DND-41 (cell line): ENCODE measurements at regions not wholly inside any gene's neighbourhood (a gene's known extent, or its start where the extent isn't known, plus 50 kb on each side); places are given as distances from the start of the nearest gene placed in this dataset.

Experiments
- ATAC-seq: fragments of 200-7000 bp; cut with Tn5 transposase; 3 replicates; pipeline ENCODE4 v1.9.1; 2021; ENCODE audit warnings: low read depth; ENCODE audit not compliant: insufficient read depth
- DNase-seq: peaks from one replicate; pipeline ENCODE4 v3.0.0-alpha.2; 2020
- H2AFZ ChIP-seq: 2 replicates; pipeline ENCODE4 v1.6.0; 2012; ENCODE audit warnings: low read depth, low read length
- H3K27ac ChIP-seq: 2 replicates; pipeline ENCODE4 v1.5.1; 2012; ENCODE audit warnings: low read length, inconsistent platforms
- H3K27me3 ChIP-seq: fragments of 200-600 bp; sonication (generic); 2 replicates; pipeline ENCODE4 v1.6.0; 2012; ENCODE audit warnings: low read length, mild to moderate bottlenecking, inconsistent platforms; ENCODE audit not compliant: insufficient read depth, poor library complexity
- H3K36me3 ChIP-seq: 2 replicates; pipeline ENCODE4 v1.5.1; 2012; ENCODE audit warnings: low read length, inconsistent platforms; ENCODE audit not compliant: insufficient read depth
- H3K4me1 ChIP-seq: 2 replicates; pipeline ENCODE4 v1.5.1; 2012; ENCODE audit warnings: mild to moderate bottlenecking, low read length; ENCODE audit not compliant: insufficient read depth
- H3K4me2 ChIP-seq: 2 replicates; pipeline ENCODE4 v1.6.0; 2012; ENCODE audit warnings: mild to moderate bottlenecking, moderate library complexity, low read length, inconsistent platforms; ENCODE audit not compliant: insufficient read depth
- H3K4me3 ChIP-seq, 2 experiments: fragments of 200-600 bp in 1 of 2; shearing (Covaris generic) in 1 of 2; 2 replicates each; pipeline ENCODE4 v1.5.1; 2012 to 2016; ENCODE audit warnings: inconsistent platforms in 2 of 2, low read length in 2 of 2, mild to moderate bottlenecking in 2 of 2, low read depth in 1 of 2, moderate library complexity in 1 of 2
- H3K79me2 ChIP-seq: 2 replicates; pipeline ENCODE4 v1.6.0; 2012; ENCODE audit warnings: low read length, inconsistent platforms; ENCODE audit not compliant: insufficient read depth
- H3K9ac ChIP-seq: 2 replicates; pipeline ENCODE4 v1.6.0; 2012; ENCODE audit warnings: low read depth, mild to moderate bottlenecking, inconsistent platforms, low read length, moderate library complexity
- H3K9me3 ChIP-seq: 2 replicates; pipeline ENCODE4 v1.5.1; 2012; ENCODE audit warnings: low read length, moderate library complexity, mild to moderate bottlenecking, inconsistent platforms; ENCODE audit not compliant: insufficient read depth, severe bottlenecking
- H4K20me1 ChIP-seq: 2 replicates; pipeline ENCODE4 v1.6.0; 2012; ENCODE audit warnings: low read length; ENCODE audit not compliant: insufficient read depth
- CTCF ChIP-seq: IDR thresholded peaks from 2 replicates; pipeline ENCODE4 v1.5.1; 2012; ENCODE audit warnings: borderline replicate concordance, low read length, moderate library complexity, mild to moderate bottlenecking; ENCODE audit not compliant: poor library complexity, severe bottlenecking; ENCODE audit errors: extremely low read depth
- EZH2 ChIP-seq: IDR thresholded peaks from 3 replicates; pipeline ENCODE4 v1.6.1; 2012; ENCODE audit warnings: borderline replicate concordance, low read depth, mild to moderate bottlenecking, moderate library complexity, low read length, inconsistent platforms; ENCODE audit not compliant: severe bottlenecking

- no peak for TF ChIP-seq EZH2
- TF ChIP-seq CTCF, result no peak
- H2AFZ ChIP-seq, result no peak overlapping the region
- DNase-seq (peak; percentile 21), ATAC-seq (peak; percentile 83)
- H4K20me1 ChIP-seq, result no peaks in the 10 kb centered on the region
- no peaks in the 10 kb centered on the region for H3K27me3 ChIP-seq
- no peaks in the 10 kb centered on the region for H3K79me2 ChIP-seq
- H3K36me3 ChIP-seq, result no peaks in the 10 kb centered on the region
- H3K9me3 ChIP-seq, result no peaks in the 10 kb centered on the region
- no peak overlapping the region for H3K4me3 ChIP-seq
- peaks cover 8% of the 10 kb centered on the region; the same call in 1 of the 2 replicates for H3K4me1 ChIP-seq
- H3K4me2 ChIP-seq, result no peak overlapping the region
- H3K27ac ChIP-seq, result no peak overlapping the region
- no peak overlapping the region for H3K9ac ChIP-seq
Observed at GRCh38 chr2:176852667-176853066, 359.9 kb upstream of the HNRNPA3 start.

- no peaks in the 10 kb centered on the region for H3K36me3 ChIP-seq
- H2AFZ ChIP-seq, result no peak overlapping the region
- DNase-seq (no peak), ATAC-seq (no peak)
- H3K4me1 ChIP-seq, result peaks cover 8% of the 10 kb centered on the region; the same call in 1 of the 2 replicates
- no peak overlapping the region for H3K4me2 ChIP-seq
- no peaks in the 10 kb centered on the region for H3K27me3 ChIP-seq
- H3K9me3 ChIP-seq, result no peaks in the 10 kb centered on the region
- H3K9ac ChIP-seq, result no peak overlapping the region
- H3K4me3 ChIP-seq, result no peak overlapping the region
- H4K20me1 ChIP-seq, result no peaks in the 10 kb centered on the region
- H3K79me2 ChIP-seq, result no peaks in the 10 kb centered on the region
- H3K27ac ChIP-seq, result no peak overlapping the region
- TF ChIP-seq EZH2, result no peak
Observed at GRCh38 chr2:176854062-176854461, 358.5 kb upstream of the HNRNPA3 start.

- no peak for DNase-seq
- Histone ChIP-seq H3K4me1 (peaks cover 8% of the 10 kb centered on the region; the same call in 1 of the 2 replicates), H3K27ac (no peak overlapping the region), H4K20me1 (no peaks in the 10 kb centered on the region), H2AFZ (no peak overlapping the region), H3K79me2 (no peaks in the 10 kb centered on the region), H3K9ac (no peak overlapping the region), H3K4me2 (no peak overlapping the region), H3K27me3 (no peaks in the 10 kb centered on the region), H3K36me3 (no peaks in the 10 kb centered on the region), H3K4me3 (no peak overlapping the region), H3K9me3 (no peaks in the 10 kb centered on the region)
- TF ChIP-seq EZH2, result no peak
- TF ChIP-seq CTCF, result no peak
- no peak for ATAC-seq
Observed at GRCh38 chr2:176854878-176855277, 357.7 kb upstream of the HNRNPA3 start.

GRCh38 chr2:176856683-176857082, 355.9 kb upstream of the HNRNPA3 start:
- H3K27me3 ChIP-seq, result peaks cover 4% of the 10 kb centered on the region
- H3K9ac ChIP-seq, result no peak overlapping the region
- H3K9me3 ChIP-seq, result no peaks in the 10 kb centered on the region
- H3K4me1 ChIP-seq, result peaks cover 8% of the 10 kb centered on the region; the same call in 1 of the 2 replicates
- H2AFZ ChIP-seq, result no peak overlapping the region
- ATAC-seq (no peak), DNase-seq (no peak)
- H3K79me2 ChIP-seq, result no peaks in the 10 kb centered on the region
- no peak overlapping the region for H3K4me3 ChIP-seq
- H3K36me3 ChIP-seq, result no peaks in the 10 kb centered on the region
- no peak overlapping the region for H3K4me2 ChIP-seq
- no peaks in the 10 kb centered on the region for H4K20me1 ChIP-seq
- no peak overlapping the region for H3K27ac ChIP-seq
- TF ChIP-seq CTCF (no peak), EZH2 (no peak)
